PC-3 (cell line): ENCODE measurements at regions not wholly inside any gene's neighbourhood (a gene's known extent, or its start where the extent isn't known, plus 50 kb on each side); places are given as distances from the start of the nearest gene placed in this dataset.

ENCODE experiments used
- EZH2 ChIP-seq: fragments of 300-600 bp; sonication (generic); IDR thresholded peaks from one replicate; pipeline ENCODE4 v1.6.1; 2017; ENCODE audit warnings: antibody characterized with exemption, mild to moderate bottlenecking, low read length; ENCODE audit not compliant: unreplicated experiment
- TF ChIP-seq, protein P1 (sequence below): fragments of 300-600 bp; sonication (generic); conservative IDR thresholded peaks from 2 replicates; pipeline ENCODE4 v1.5.1; 2017; ENCODE audit warnings: antibody characterized with exemption, low read depth, mild to moderate bottlenecking, low read length

DNA sequence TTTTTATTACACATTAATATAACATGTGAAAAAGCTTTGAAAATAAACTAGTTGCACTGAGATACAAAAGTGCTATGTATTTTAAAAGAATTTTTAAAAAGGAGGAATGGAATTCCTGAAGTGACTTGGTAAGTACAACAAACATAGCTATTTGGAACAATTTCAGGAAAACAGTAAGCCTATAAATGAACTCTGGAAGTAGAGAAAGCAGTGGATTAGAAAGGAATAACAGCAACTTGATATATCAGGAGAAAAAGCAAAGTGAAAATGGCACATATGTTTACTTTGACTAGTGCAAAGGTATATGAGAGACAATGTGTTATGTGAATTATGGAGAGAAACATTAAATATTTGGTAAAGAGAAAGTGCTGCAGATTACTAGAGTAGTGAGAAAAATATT is 811.7 kb downstream of the C12orf50 start:
- TF ChIP-seq, protein P1, sequence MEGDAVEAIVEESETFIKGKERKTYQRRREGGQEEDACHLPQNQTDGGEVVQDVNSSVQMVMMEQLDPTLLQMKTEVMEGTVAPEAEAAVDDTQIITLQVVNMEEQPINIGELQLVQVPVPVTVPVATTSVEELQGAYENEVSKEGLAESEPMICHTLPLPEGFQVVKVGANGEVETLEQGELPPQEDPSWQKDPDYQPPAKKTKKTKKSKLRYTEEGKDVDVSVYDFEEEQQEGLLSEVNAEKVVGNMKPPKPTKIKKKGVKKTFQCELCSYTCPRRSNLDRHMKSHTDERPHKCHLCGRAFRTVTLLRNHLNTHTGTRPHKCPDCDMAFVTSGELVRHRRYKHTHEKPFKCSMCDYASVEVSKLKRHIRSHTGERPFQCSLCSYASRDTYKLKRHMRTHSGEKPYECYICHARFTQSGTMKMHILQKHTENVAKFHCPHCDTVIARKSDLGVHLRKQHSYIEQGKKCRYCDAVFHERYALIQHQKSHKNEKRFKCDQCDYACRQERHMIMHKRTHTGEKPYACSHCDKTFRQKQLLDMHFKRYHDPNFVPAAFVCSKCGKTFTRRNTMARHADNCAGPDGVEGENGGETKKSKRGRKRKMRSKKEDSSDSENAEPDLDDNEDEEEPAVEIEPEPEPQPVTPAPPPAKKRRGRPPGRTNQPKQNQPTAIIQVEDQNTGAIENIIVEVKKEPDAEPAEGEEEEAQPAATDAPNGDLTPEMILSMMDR: no peak
- TF ChIP-seq EZH2: no peak
